ENCODE measurements at regions not wholly inside any gene's neighbourhood (a gene's known extent, or its start where the extent isn't known, plus 50 kb on each side); places are given as distances from the start of the nearest gene placed in this dataset.
"Not testable (repeated sequence)": the region's sequence is repeated elsewhere in the genome, so short reads cannot be mapped to it uniquely, and the experiment has no call there.

- dilution Hi-C loops (cut with HindIII; ENCODE audit: low sequenced_read_pairs, unreplicated experiment); CTCF ChIA-PET; H3K27ac ChIP-seq (ENCODE audit: insufficient read depth, low read length); H4K91ac ChIP-seq (ENCODE audit: insufficient read depth, low read depth, low read length); DNase-seq; ATAC-seq (ENCODE audit: low read depth); H4K8ac ChIP-seq (ENCODE audit: low read depth in 2 of 2, low read length in 2 of 2); H4K20me1 ChIP-seq (ENCODE audit: insufficient read depth, low read length); H3K79me1 ChIP-seq (ENCODE audit: low read depth in 1 of 2, low read length in 2 of 2); H3K18ac ChIP-seq (ENCODE audit: low read depth, low read length); H3K4ac ChIP-seq (ENCODE audit: low read depth, low read length); H3K36me3 ChIP-seq (ENCODE audit: control insufficient read depth, insufficient read depth, low read length); H3K56ac ChIP-seq (ENCODE audit: extremely low read depth, insufficient read depth, low read length); POLR2A ChIA-PET (ENCODE audit: unreplicated experiment); H2BK5ac ChIP-seq (ENCODE audit: low read depth, low read length, poor library complexity, severe bottlenecking); H4K5ac ChIP-seq (ENCODE audit: low read depth, low read length); H2AFZ ChIP-seq (replicated peaks; ENCODE audit: low read length, poor library complexity); BruUV-seq (replicated peaks); H2BK15ac ChIP-seq (ENCODE audit: low read depth, low read length); in situ Hi-C loops (cut with MboI; ENCODE audit: low sequenced_read_pairs); H3K4me3 ChIP-seq (ENCODE audit: insufficient read depth, low read depth, low read length); H3K9me3 ChIP-seq (ENCODE audit: control insufficient read depth, insufficient read depth, low read length); H3K9me1 ChIP-seq (ENCODE audit: insufficient read depth, low read length); H3K23ac ChIP-seq (ENCODE audit: low read depth, low read length); H3K27me3 ChIP-seq (ENCODE audit: control insufficient read depth, insufficient read depth, low read length); H3K14ac ChIP-seq (replicated peaks; ENCODE audit: low read depth, low read length); H3K4me2 ChIP-seq (ENCODE audit: low read depth, low read length); H3K9ac ChIP-seq (ENCODE audit: low read depth, low read length); H2AK5ac ChIP-seq (ENCODE audit: low read depth, low read length); H2BK20ac ChIP-seq (ENCODE audit: low read depth, low read length); H2AK9ac ChIP-seq (replicated peaks; ENCODE audit: low read depth, low read length, poor library complexity); H3K4me1 ChIP-seq (ENCODE audit: control insufficient read depth, insufficient read depth, low read length); intact Hi-C loops (cut with micrococcal nuclease); H2BK120ac ChIP-seq (ENCODE audit: low read depth, low read length): not testable (repeated sequence)
- WGBS, 2 experiments (ENCODE audit: extremely low coverage in 2 of 2, insufficient read length in 1 of 2), result no CpG with 5 or more reads among the region's 4 CpGs
These were observed 59.2 kb downstream of the CXorf49B start for GRCh38 chrX:71822314-71822713.

All from IMR-90 (cell line).